Activated T-cell treated with anti-CD3 and anti-CD28 coated beads for 1 hour (primary cell): ENCODE measurements at regions not wholly inside any gene's neighbourhood (a gene's known extent, or its start where the extent isn't known, plus 50 kb on each side); places are given as distances from the start of the nearest gene placed in this dataset.

ENCODE experiments used
- DNase-seq: peaks from one replicate; pipeline ENCODE4 v3.0.0-alpha.2; 2020; ENCODE audit warnings: low read depth

GRCh38 chr7:113460067-113460466 lies 341.7 kb upstream of the SMIM30 start:
- DNase-seq, result no peak

GRCh38 chr7:113456533-113456932 lies 338.2 kb upstream of the SMIM30 start:
- DNase-seq, result no peak

- no peak for DNase-seq
These were observed 336.3 kb upstream of the SMIM30 start for GRCh38 chr7:113454597-113455169.

GRCh38 chr7:113452245-113452644 lies 333.9 kb upstream of the SMIM30 start:
- no peak for DNase-seq

GRCh38 chr7:113446791-113447190 lies 328.4 kb upstream of the SMIM30 start:
- DNase-seq, result no peak

- no peak for DNase-seq
These were observed 328.0 kb upstream of the SMIM30 start for GRCh38 chr7:113446391-113446790.

- no peak for DNase-seq
These were observed 325.9 kb upstream of the SMIM30 start for GRCh38 chr7:113444261-113444660.

- DNase-seq, result no peak
These were observed 321.8 kb upstream of the SMIM30 start for GRCh38 chr7:113440173-113440572.

GRCh38 chr7:113431406-113431805 lies 313.1 kb upstream of the SMIM30 start:
- DNase-seq, result no peak

- no peak for DNase-seq
These were observed 305.9 kb upstream of the SMIM30 start for GRCh38 chr7:113424185-113424817.

- DNase-seq, result peak; percentile 59
These were observed 303.5 kb upstream of the SMIM30 start for GRCh38 chr7:113421696-113422330.

- DNase-seq, result no peak
These were observed 296.2 kb upstream of the SMIM30 start for GRCh38 chr7:113414401-113415035.

- DNase-seq, result no peak
These were observed 294.1 kb upstream of the SMIM30 start for GRCh38 chr7:113412410-113412809.

- DNase-seq, result no peak
These were observed 292.4 kb upstream of the SMIM30 start for GRCh38 chr7:113410796-113411195.

GRCh38 chr7:113408999-113409398 lies 290.6 kb upstream of the SMIM30 start:
- DNase-seq, result no peak

- no peak for DNase-seq
These were observed 287.1 kb upstream of the SMIM30 start for GRCh38 chr7:113405296-113406056.

- no peak for DNase-seq
These were observed 285.9 kb upstream of the SMIM30 start for GRCh38 chr7:113404245-113404644.

GRCh38 chr7:113402482-113402881 lies 284.1 kb upstream of the SMIM30 start:
- no peak for DNase-seq

GRCh38 chr7:113402005-113402404 lies 283.7 kb upstream of the SMIM30 start:
- DNase-seq, result no peak

GRCh38 chr7:113394856-113395255 lies 276.5 kb upstream of the SMIM30 start:
- no peak for DNase-seq

- no peak for DNase-seq
These were observed 274.6 kb upstream of the SMIM30 start for GRCh38 chr7:113392841-113393540.

- no peak for DNase-seq
These were observed 274.1 kb upstream of the SMIM30 start for GRCh38 chr7:113392421-113392820.
